Fibroblast of lung (primary cell): ENCODE measurements at regions not wholly inside any gene's neighbourhood (a gene's known extent, or its start where the extent isn't known, plus 50 kb on each side); places are given as distances from the start of the nearest gene placed in this dataset.

Source experiments
- DNase-seq, 2 donors: peaks; one replicate each; pipeline versions ENCODE4 v3.0.0 to v3.0.0-alpha.2; 2010; ENCODE audit warnings: low read depth in 2 of 2
- H2AFZ ChIP-seq: 2 replicates; pipeline ENCODE4 v1.5.1; 2012; ENCODE audit warnings: low read length, control low read depth, inconsistent platforms
- H3K27ac ChIP-seq: 2 replicates; pipeline ENCODE4 v1.5.1; 2011; ENCODE audit warnings: low read length, control low read depth; ENCODE audit not compliant: insufficient read depth
- H3K27me3 ChIP-seq: 2 replicates; pipeline ENCODE4 v1.5.1; 2011; ENCODE audit warnings: mild to moderate bottlenecking, low read length; ENCODE audit not compliant: control insufficient read depth, insufficient read depth
- H3K36me3 ChIP-seq: 2 replicates; pipeline ENCODE4 v1.5.1; 2011; ENCODE audit warnings: low read length; ENCODE audit not compliant: control insufficient read depth, insufficient read depth
- H3K4me1 ChIP-seq: 2 replicates; pipeline ENCODE4 v1.5.1; 2011; ENCODE audit warnings: low read length; ENCODE audit not compliant: control insufficient read depth, insufficient read depth; ENCODE audit errors: extremely low read depth
- H3K4me2 ChIP-seq: 2 replicates; pipeline ENCODE4 v1.5.1; 2011; ENCODE audit warnings: low read length, control low read depth; ENCODE audit not compliant: insufficient read depth; ENCODE audit errors: extremely low read depth
- H3K4me3 ChIP-seq, 4 experiments: fragments of 200-600 bp in 1 of 4; sonication (generic) in 1 of 4; replicated peaks in 1 of 4; 2 replicates each; pipeline ENCODE4 v1.5.1; 2011 to 2016; ENCODE audit warnings: low read length in 4 of 4, low read depth in 3 of 4, mild to moderate bottlenecking in 3 of 4, control low read depth in 2 of 4, inconsistent platforms in 1 of 4, mixed read lengths in 1 of 4; ENCODE audit not compliant: insufficient read depth in 1 of 4; ENCODE audit errors: control extremely low read depth in 1 of 4
- H3K79me2 ChIP-seq: 2 replicates; pipeline ENCODE4 v1.5.1; 2012; ENCODE audit warnings: mild to moderate bottlenecking, low read length, inconsistent platforms; ENCODE audit not compliant: control insufficient read depth, insufficient read depth
- H3K9ac ChIP-seq: 2 replicates; pipeline ENCODE4 v1.5.1; 2011; ENCODE audit warnings: mild to moderate bottlenecking, low read length, control low read depth; ENCODE audit not compliant: insufficient read depth
- H3K9me3 ChIP-seq: 2 replicates; pipeline ENCODE4 v1.5.1; 2012; ENCODE audit warnings: low read depth, low read length; ENCODE audit not compliant: control insufficient read depth, insufficient read depth
- H4K20me1 ChIP-seq: 2 replicates; pipeline ENCODE4 v1.5.1; 2011; ENCODE audit warnings: low read length; ENCODE audit not compliant: control insufficient read depth, insufficient read depth; ENCODE audit errors: extremely low read depth
- CTCF ChIP-seq, 2 donors: IDR thresholded peaks in 1 of 2; conservative IDR thresholded peaks in 1 of 2; 1 replicate in 1 of 2; 2 replicates in 1 of 2; pipeline ENCODE4 v1.5.1; 2011 to 2012; ENCODE audit warnings: low read length in 2 of 2, control low read depth in 1 of 2, inconsistent platforms in 1 of 2, low read depth in 1 of 2, mild to moderate bottlenecking in 1 of 2
- EZH2 ChIP-seq: IDR thresholded peaks from 2 replicates; pipeline ENCODE4 v1.5.1; 2012; ENCODE audit warnings: low read length, control low read depth, mild to moderate bottlenecking; ENCODE audit errors: missing control alignments

GRCh38 chr2:16747257-16747656 is 81.6 kb upstream of the CYRIA start:
- Histone ChIP-seq H3K27me3 (no peaks in the 10 kb centered on the region), H3K79me2 (no peaks in the 10 kb centered on the region), H3K4me1 (no peaks in the 10 kb centered on the region), H3K27ac (no peak overlapping the region), H4K20me1 (no peaks in the 10 kb centered on the region), H3K4me2 (no peak overlapping the region), H3K9ac (no peak overlapping the region), H3K9me3 (no peaks in the 10 kb centered on the region), H3K4me3 (no peak overlapping the region), H2AFZ (no peak overlapping the region), H3K36me3 (no peaks in the 10 kb centered on the region)
- DNase-seq = no peak
- TF ChIP-seq EZH2 (no peak), CTCF (conservative IDR thresholded peaks at IDR 0.05 in 1 of 2, IDR thresholded peaks at IDR 0.05 in 1 of 2; ENCODE audit: low read depth in 1 of 2, low read length in 2 of 2) (no peak)

GRCh38 chr2:16746833-16747232 is 81.2 kb upstream of the CYRIA start:
- H3K27ac ChIP-seq = no peak overlapping the region
- no peaks in the 10 kb centered on the region for H3K4me1 ChIP-seq
- no peaks in the 10 kb centered on the region for H3K9me3 ChIP-seq
- H3K79me2 ChIP-seq = no peaks in the 10 kb centered on the region
- no peak overlapping the region for H3K9ac ChIP-seq
- H3K4me3 ChIP-seq = no peak overlapping the region
- DNase-seq = no peak
- no peaks in the 10 kb centered on the region for H3K36me3 ChIP-seq
- no peaks in the 10 kb centered on the region for H3K27me3 ChIP-seq
- no peaks in the 10 kb centered on the region for H4K20me1 ChIP-seq
- no peak overlapping the region for H3K4me2 ChIP-seq
- H2AFZ ChIP-seq = no peak overlapping the region
- TF ChIP-seq EZH2 (no peak), CTCF (conservative IDR thresholded peaks at IDR 0.05 in 1 of 2, IDR thresholded peaks at IDR 0.05 in 1 of 2; ENCODE audit: low read depth in 1 of 2, low read length in 2 of 2) (no peak)

DNA sequence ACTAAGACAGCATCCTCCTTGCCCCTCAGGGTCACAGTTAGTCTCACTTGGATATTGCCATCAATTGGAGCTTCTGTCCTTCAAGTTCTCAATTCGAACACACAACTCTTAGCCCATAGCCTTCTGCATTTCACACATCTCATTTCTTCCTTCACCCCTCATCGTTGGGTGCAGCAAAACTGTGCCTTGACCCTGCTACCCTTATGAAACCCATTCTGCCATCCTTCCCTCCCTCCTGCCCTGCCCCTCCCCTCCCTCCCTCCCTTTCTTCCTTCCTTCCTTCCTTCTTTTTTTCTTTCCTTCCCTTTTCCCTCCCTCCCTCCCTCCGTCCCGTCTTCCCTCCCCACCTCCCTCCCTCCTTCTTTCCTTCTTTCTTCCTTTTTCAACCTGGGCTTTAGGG is 80.7 kb upstream of the CYRIA start:
- no peak overlapping the region for H3K4me3 ChIP-seq
- H3K27me3 ChIP-seq = no peaks in the 10 kb centered on the region
- no peaks in the 10 kb centered on the region for H3K79me2 ChIP-seq
- H4K20me1 ChIP-seq = no peaks in the 10 kb centered on the region
- TF ChIP-seq CTCF (conservative IDR thresholded peaks at IDR 0.05 in 1 of 2, IDR thresholded peaks at IDR 0.05 in 1 of 2; ENCODE audit: low read depth in 1 of 2, low read length in 2 of 2) = no peak
- TF ChIP-seq EZH2 = no peak
- no peak overlapping the region for H3K4me2 ChIP-seq
- DNase-seq = no peak
- no peak overlapping the region for H3K27ac ChIP-seq
- no peaks in the 10 kb centered on the region for H3K4me1 ChIP-seq
- H2AFZ ChIP-seq = no peak overlapping the region
- H3K9ac ChIP-seq = no peak overlapping the region
- no peaks in the 10 kb centered on the region for H3K36me3 ChIP-seq
- H3K9me3 ChIP-seq = no peaks in the 10 kb centered on the region
